Erythroblast (primary cell): ENCODE measurements at regions not wholly inside any gene's neighbourhood (a gene's known extent, or its start where the extent isn't known, plus 50 kb on each side); places are given as distances from the start of the nearest gene placed in this dataset.

Experiments used
- GATA1 ChIP-seq: IDR thresholded peaks from 2 replicates; pipeline ENCODE4 v1.6.1; 2011; ENCODE audit warnings: low read depth, mild to moderate bottlenecking, control low read depth, low read length, moderate library complexity
- POLR2A ChIP-seq: IDR thresholded peaks from 2 replicates; pipeline ENCODE4 v1.6.1; 2011; ENCODE audit warnings: mild to moderate bottlenecking, low read length

GRCh38 chr6:76886900-76887299 is 576.4 kb downstream of the HTR1B start:
- TF ChIP-seq POLR2A = no peak
- TF ChIP-seq GATA1 = no peak
